GM19463 (cell line): ENCODE measurements at regions not wholly inside any gene's neighbourhood (a gene's known extent, or its start where the extent isn't known, plus 50 kb on each side); places are given as distances from the start of the nearest gene placed in this dataset.
"Not testable (repeated sequence)": the region's sequence is repeated elsewhere in the genome, so short reads cannot be mapped to it uniquely, and the experiment has no call there.

ENCODE experiments used
- ATAC-seq: cut with Tn5 transposase; IDR thresholded peaks from one replicate; pipeline ENCODE4 v1.9.1; 2021; ENCODE audit warnings: mild to moderate bottlenecking, moderate library complexity; ENCODE audit not compliant: unreplicated experiment

- ATAC-seq: no peak
Observed at GRCh38 chr14:55766071-55766470, 186.1 kb downstream of the KTN1 start.

- no peak for ATAC-seq
Observed at GRCh38 chr14:55767286-55767685, 187.3 kb downstream of the KTN1 start.

GRCh38 chr14:55769877-55770276, 189.9 kb downstream of the KTN1 start:
- ATAC-seq: no peak

- ATAC-seq: no peak
Observed at GRCh38 chr14:55771242-55771981, 191.4 kb downstream of the KTN1 start.

- no peak for ATAC-seq
Observed at GRCh38 chr14:55772486-55772885, 192.5 kb downstream of the KTN1 start.

- no peak for ATAC-seq
Observed at GRCh38 chr14:55773312-55773711, 193.3 kb downstream of the KTN1 start.

- ATAC-seq: no peak
Observed at GRCh38 chr14:55773984-55774545, 194.1 kb downstream of the KTN1 start.

GRCh38 chr14:55777877-55778276, 197.9 kb downstream of the KTN1 start:
- no peak for ATAC-seq

- no peak for ATAC-seq
Observed at GRCh38 chr14:55780156-55780946, 200.3 kb downstream of the KTN1 start.

GRCh38 chr14:55781046-55781445, 201.0 kb downstream of the KTN1 start:
- no peak for ATAC-seq

GRCh38 chr14:55782166-55782565, 202.2 kb downstream of the KTN1 start:
- no peak for ATAC-seq

GRCh38 chr14:55789406-55789805, 209.4 kb downstream of the KTN1 start:
- ATAC-seq: no peak

GRCh38 chr14:55794655-55795595, 214.9 kb downstream of the KTN1 start:
- ATAC-seq: no peak

GRCh38 chr14:55796513-55796912, 216.5 kb downstream of the KTN1 start:
- ATAC-seq: not testable (repeated sequence)

- no peak for ATAC-seq
Observed at GRCh38 chr14:55798406-55798805, 218.4 kb downstream of the KTN1 start.

- no peak for ATAC-seq
Observed at GRCh38 chr14:55799508-55800095, 219.6 kb downstream of the KTN1 start.

GRCh38 chr14:55800156-55800785, 220.3 kb downstream of the KTN1 start:
- no peak for ATAC-seq

GRCh38 chr14:55801121-55801520, 221.1 kb downstream of the KTN1 start:
- ATAC-seq: no peak

- ATAC-seq: no peak
Observed at GRCh38 chr14:55802986-55803872, 223.2 kb downstream of the KTN1 start.
